Tibial nerve (tissue), 4 donors: ENCODE measurements at regions not wholly inside any gene's neighbourhood (a gene's known extent, or its start where the extent isn't known, plus 50 kb on each side); places are given as distances from the start of the nearest gene placed in this dataset.

ENCODE experiments used
- CTCF ChIP-seq, 5 experiments: fragments of 200-600 bp in 3 of 5; fragments of 450-650 bp in 2 of 5; sonication (generic) in 3 of 5; IDR thresholded peaks; one replicate each; pipeline ENCODE4 v1.5.1; 2016 to 2019; ENCODE audit warnings: antibody characterized with exemption in 5 of 5, mild to moderate bottlenecking in 3 of 5, moderate library complexity in 2 of 5
- EP300 ChIP-seq, 2 donors: sonication (generic); formaldehyde crosslinking; IDR thresholded peaks; one replicate each; pipeline ENCODE4 v1.6.1; 2017; ENCODE audit warnings: antibody characterized with exemption in 2 of 2, mild to moderate bottlenecking in 1 of 2
- POLR2A ChIP-seq, 2 donors: fragments of 450-650 bp; IDR thresholded peaks; one replicate each; pipeline ENCODE4 v1.6.1; 2017; ENCODE audit warnings: antibody characterized with exemption in 2 of 2, mild to moderate bottlenecking in 2 of 2, moderate library complexity in 2 of 2

DNA sequence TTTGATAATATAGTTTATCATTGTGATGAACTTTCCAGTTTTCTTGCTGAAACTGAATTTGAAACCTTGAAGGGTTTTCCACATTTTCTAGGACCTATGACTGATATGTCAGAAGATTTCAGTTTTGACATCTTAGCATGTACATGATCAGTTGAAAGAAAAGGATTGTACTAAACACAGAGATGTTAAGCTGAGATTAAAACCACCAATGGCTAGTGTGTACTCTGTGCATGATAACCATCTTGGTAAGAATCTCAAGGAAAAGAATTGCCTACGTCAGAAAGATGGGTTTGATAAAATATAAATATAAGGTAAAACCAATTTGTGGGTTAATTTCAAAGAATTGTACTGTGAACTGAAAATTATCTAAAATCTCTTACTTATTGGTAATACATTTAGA is 776.4 kb downstream of the GATA3 start:
- TF ChIP-seq CTCF (IDR thresholded peaks at IDR 0.05) = no peak
- TF ChIP-seq POLR2A (IDR thresholded peaks at IDR 0.05) = no peak
- no peak for TF ChIP-seq EP300 (IDR thresholded peaks at IDR 0.05)
